Breast epithelium (tissue), 4 donors: ENCODE measurements at regions not wholly inside any gene's neighbourhood (a gene's known extent, or its start where the extent isn't known, plus 50 kb on each side); places are given as distances from the start of the nearest gene placed in this dataset.
"Not testable (repeated sequence)": the region's sequence is repeated elsewhere in the genome, so short reads cannot be mapped to it uniquely, and the experiment has no call there.

Source experiments
- DNase-seq, 2 donors: peaks; one replicate each; pipeline ENCODE4 v3.0.0-alpha.2; 2019; ENCODE audit warnings: low spot score in 2 of 2
- H3K27ac ChIP-seq, 2 donors: fragments of 200-600 bp; sonication (generic) in 1 of 2; one replicate each; pipeline ENCODE4 v1.5.1; 2016 to 2019; ENCODE audit warnings: mild to moderate bottlenecking in 1 of 2
- H3K27me3 ChIP-seq, 2 donors: fragments of 200-600 bp; sonication (generic) in 1 of 2; one replicate each; pipeline versions ENCODE4 v1.5.1 to v1.6.0; 2017 to 2019; ENCODE audit warnings: control low read depth in 1 of 2, mild to moderate bottlenecking in 1 of 2
- H3K36me3 ChIP-seq: fragments of 200-600 bp; one replicate; pipeline ENCODE4 v1.5.1; 2019
- H3K4me1 ChIP-seq, 2 donors: fragments of 200-600 bp; sonication (generic); one replicate each; pipeline ENCODE4 v1.5.1; 2016 to 2019; ENCODE audit warnings: control low read depth in 1 of 2
- H3K4me3 ChIP-seq, 3 donors: fragments of 200-600 bp; sonication (generic); 1 replicate in 2 of 3; 2 replicates in 1 of 3; pipeline ENCODE4 v1.5.1; 2016 to 2019; ENCODE audit warnings: mild to moderate bottlenecking in 3 of 3, moderate library complexity in 2 of 3
- H3K9me3 ChIP-seq, 2 donors: fragments of 200-600 bp; sonication (generic) in 1 of 2; one replicate each; pipeline ENCODE4 v1.5.1; 2016 to 2019; ENCODE audit warnings: control low read depth in 1 of 2
- CTCF ChIP-seq, 3 donors: fragments of 450-650 bp; IDR thresholded peaks; one replicate each; pipeline ENCODE4 v1.5.1; 2016 to 2017; ENCODE audit warnings: antibody characterized with exemption in 3 of 3, mild to moderate bottlenecking in 3 of 3, moderate library complexity in 3 of 3
- POLR2A ChIP-seq: fragments of 450-650 bp; IDR thresholded peaks from one replicate; pipeline ENCODE4 v1.6.1; 2016; ENCODE audit warnings: antibody characterized with exemption, mild to moderate bottlenecking, moderate library complexity
- POLR2AphosphoS5 ChIP-seq, 3 donors: sonication (generic); formaldehyde crosslinking; IDR thresholded peaks; one replicate each; pipeline ENCODE4 v1.6.1; 2017; ENCODE audit warnings: antibody characterized with exemption in 3 of 3
- intact Hi-C: fragments of 100-400 bp; cut with DNase I; formaldehyde crosslinking; loops from one replicate; pipeline ENCODE4 v1.15.1; 2023; ENCODE audit warnings: low total_unique reads

- intact Hi-C loops = not testable (repeated sequence)
These were observed 225.6 kb upstream of the DUSP10 start for GRCh38 chr1:221967538-221967937.

GRCh38 chr1:221966888-221967287 is 225.0 kb upstream of the DUSP10 start:
- H3K4me1 ChIP-seq, DNase-seq, H3K9me3 ChIP-seq, intact Hi-C loops, H3K36me3 ChIP-seq, H3K4me3 ChIP-seq, H3K27me3 ChIP-seq, H3K27ac ChIP-seq: not testable (repeated sequence)

More at GRCh38 chr1:221967538-221967937, 225.6 kb upstream of the DUSP10 start:
- not testable (repeated sequence) for H3K27ac ChIP-seq, H3K27me3 ChIP-seq, H3K9me3 ChIP-seq, H3K4me3 ChIP-seq, H3K4me1 ChIP-seq, H3K36me3 ChIP-seq, DNase-seq

GRCh38 chr1:221965891-221966290 is 224.0 kb upstream of the DUSP10 start:
- intact Hi-C loops = not testable (repeated sequence)

GRCh38 chr1:221965252-221965651 is 223.4 kb upstream of the DUSP10 start:
- Histone ChIP-seq H3K4me3 (no peak overlapping the region), H3K4me1 (no peaks in the 10 kb centered on the region), H3K27ac (no peak overlapping the region), H3K36me3 (no peaks in the 10 kb centered on the region), H3K9me3 (no peaks in the 10 kb centered on the region), H3K27me3 (no peaks in the 10 kb centered on the region)
- TF ChIP-seq POLR2A (no peak), POLR2AphosphoS5 (IDR thresholded peaks at IDR 0.05) (no peak), CTCF (IDR thresholded peaks at IDR 0.05) (no peak)
- intact Hi-C loops = no loop called here
- DNase-seq = no peak

More at GRCh38 chr1:221965891-221966290, 224.0 kb upstream of the DUSP10 start:
- not testable (repeated sequence) for H3K4me1 ChIP-seq, DNase-seq, H3K36me3 ChIP-seq, H3K27ac ChIP-seq, H3K4me3 ChIP-seq, H3K27me3 ChIP-seq, H3K9me3 ChIP-seq

- TF ChIP-seq POLR2A = no peak
- TF ChIP-seq CTCF (IDR thresholded peaks at IDR 0.05) = no peak
- no peak for TF ChIP-seq POLR2AphosphoS5 (IDR thresholded peaks at IDR 0.05)
- intact Hi-C loops = no loop called here
- no peak overlapping the region for H3K27ac ChIP-seq
- no peaks in the 10 kb centered on the region for H3K9me3 ChIP-seq
- DNase-seq = no peak
- no peaks in the 10 kb centered on the region for H3K4me1 ChIP-seq
- H3K4me3 ChIP-seq = no peak overlapping the region
- H3K27me3 ChIP-seq = no peaks in the 10 kb centered on the region
- H3K36me3 ChIP-seq = no peaks in the 10 kb centered on the region
These were observed 221.9 kb upstream of the DUSP10 start for GRCh38 chr1:221963742-221964141.

GRCh38 chr1:221962385-221962784 is 220.5 kb upstream of the DUSP10 start:
- no peaks in the 10 kb centered on the region for H3K36me3 ChIP-seq
- DNase-seq = no peak
- intact Hi-C loops = no loop called here

More at GRCh38 chr1:221962385-221962784, 220.5 kb upstream of the DUSP10 start:
- H3K4me3 ChIP-seq = no peak overlapping the region
- no peak overlapping the region for H3K27ac ChIP-seq
- TF ChIP-seq POLR2A (no peak), POLR2AphosphoS5 (IDR thresholded peaks at IDR 0.05) (no peak), CTCF (IDR thresholded peaks at IDR 0.05) (no peak)
- no peaks in the 10 kb centered on the region for H3K27me3 ChIP-seq
- H3K9me3 ChIP-seq = no peaks in the 10 kb centered on the region
- H3K4me1 ChIP-seq = no peaks in the 10 kb centered on the region
